Stimulated activated CD4-positive, alpha-beta T cell treated with anti-CD3 and anti-CD28 coated beads, Interleukin-15, amount 100 ng/mL, for 1 hour (primary cell): ENCODE measurements at regions not wholly inside any gene's neighbourhood (a gene's known extent, or its start where the extent isn't known, plus 50 kb on each side); places are given as distances from the start of the nearest gene placed in this dataset.
"Not testable (repeated sequence)": the region's sequence is repeated elsewhere in the genome, so short reads cannot be mapped to it uniquely, and the experiment has no call there.

Experiments
- DNase-seq, 2 donors: peaks; one replicate each; pipeline ENCODE4 v3.0.0-alpha.2; 2020; ENCODE audit warnings: low read depth in 1 of 2, low spot score in 1 of 2

- DNase-seq = no peak
These were observed 116.5 kb downstream of the TTC6 start for GRCh38 chr14:37711831-37712475.

- DNase-seq = not testable (repeated sequence)
These were observed 117.0 kb downstream of the TTC6 start for GRCh38 chr14:37712476-37712860.

DNA sequence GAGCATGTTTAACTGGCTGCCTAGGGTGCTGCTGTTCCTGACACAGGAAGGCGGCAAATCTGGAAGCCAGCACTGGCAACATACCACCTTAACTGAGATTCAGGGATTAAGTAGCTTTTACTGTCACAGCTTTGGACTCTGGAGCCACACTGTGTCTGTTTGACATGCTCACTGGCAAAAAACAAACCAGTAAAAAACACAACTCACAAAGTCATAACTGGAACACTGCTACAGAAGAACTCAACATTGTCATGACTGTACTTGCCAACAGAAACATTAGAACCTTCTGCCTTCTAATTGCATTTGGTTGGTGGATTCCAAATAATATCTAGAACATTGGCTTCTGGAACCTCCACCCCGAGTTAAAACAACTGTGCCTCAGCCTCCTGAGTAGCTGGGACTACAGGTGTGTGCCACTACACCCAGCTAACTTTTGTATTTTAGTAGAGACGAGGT lies 117.6 kb downstream of the TTC6 start:
- DNase-seq = no peak

DNA sequence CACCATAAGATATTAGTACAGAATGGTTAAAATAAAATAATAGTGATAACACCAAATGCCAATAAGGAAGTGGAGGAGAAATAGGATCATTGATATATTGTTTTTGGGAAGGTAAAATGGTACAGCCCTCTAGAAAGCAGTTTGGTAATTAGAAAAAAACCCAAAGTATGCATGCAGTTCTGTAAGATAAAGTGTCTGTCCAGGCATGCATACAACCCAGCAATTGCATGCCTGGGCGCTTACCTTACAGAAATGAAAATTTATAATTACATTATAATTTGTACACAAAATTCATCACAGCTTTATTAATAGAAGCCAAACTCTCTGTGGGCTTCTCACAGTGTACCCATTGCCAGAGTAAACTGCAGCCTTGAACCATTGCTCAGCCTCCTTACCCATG lies 124.7 kb downstream of the TTC6 start:
- DNase-seq = no peak

DNA sequence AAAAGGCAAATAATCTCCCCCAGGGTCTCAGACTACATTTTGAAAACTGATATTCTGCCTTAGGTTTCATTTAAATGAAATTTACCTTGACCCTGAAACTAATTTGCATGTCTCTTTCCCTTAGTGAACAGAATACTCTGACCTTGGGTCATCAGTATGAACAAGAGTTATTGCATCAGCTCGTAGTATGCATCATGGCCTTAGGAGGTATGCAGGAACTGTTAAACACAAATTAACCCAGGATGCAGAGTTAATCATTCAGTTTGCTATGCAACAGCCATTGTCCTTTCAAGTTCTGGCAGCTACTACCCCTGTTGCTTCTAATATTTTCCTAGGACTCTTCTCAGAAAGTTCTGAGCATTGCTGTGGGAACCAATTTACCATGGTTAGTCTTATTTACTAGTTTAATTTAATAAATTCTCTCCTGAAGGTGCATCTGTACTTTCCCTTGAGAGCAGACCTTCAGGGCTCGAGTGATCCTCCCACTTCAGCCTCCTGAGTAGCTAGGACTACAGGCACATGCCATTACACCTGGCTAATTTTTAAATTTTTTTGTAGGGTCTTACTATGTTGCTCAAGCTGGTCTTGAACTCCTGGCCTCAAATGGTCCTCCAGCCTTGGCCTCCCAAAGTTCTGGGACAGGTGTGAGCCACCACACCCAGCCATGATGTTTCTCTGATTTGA lies 126.7 kb downstream of the TTC6 start:
- no peak for DNase-seq

GRCh38 chr14:37723515-37723914 lies 128.1 kb downstream of the TTC6 start:
- no peak for DNase-seq

GRCh38 chr14:37726708-37727107 lies 131.3 kb downstream of the TTC6 start:
- no peak for DNase-seq

GRCh38 chr14:37729218-37729617 lies 133.8 kb downstream of the TTC6 start:
- DNase-seq = no peak

DNA sequence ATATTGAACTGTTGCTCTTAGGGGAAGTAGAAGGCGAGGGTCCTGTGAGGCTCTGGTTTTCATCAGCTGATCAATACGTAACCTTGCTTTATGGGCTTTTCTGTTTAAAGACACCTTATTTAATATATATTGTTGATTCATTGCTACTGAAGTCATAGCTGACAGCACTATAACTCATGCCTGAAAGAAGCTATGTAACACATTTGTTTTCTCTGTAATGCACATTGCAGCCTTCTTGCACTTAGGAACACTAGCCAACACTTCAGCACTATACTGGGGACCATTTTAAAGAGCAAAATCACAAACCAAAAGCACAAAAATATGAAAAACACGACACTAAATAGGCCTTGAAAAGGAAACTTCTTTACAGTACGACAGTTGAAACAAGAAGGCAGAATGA lies 135.7 kb downstream of the TTC6 start:
- no peak for DNase-seq

DNA sequence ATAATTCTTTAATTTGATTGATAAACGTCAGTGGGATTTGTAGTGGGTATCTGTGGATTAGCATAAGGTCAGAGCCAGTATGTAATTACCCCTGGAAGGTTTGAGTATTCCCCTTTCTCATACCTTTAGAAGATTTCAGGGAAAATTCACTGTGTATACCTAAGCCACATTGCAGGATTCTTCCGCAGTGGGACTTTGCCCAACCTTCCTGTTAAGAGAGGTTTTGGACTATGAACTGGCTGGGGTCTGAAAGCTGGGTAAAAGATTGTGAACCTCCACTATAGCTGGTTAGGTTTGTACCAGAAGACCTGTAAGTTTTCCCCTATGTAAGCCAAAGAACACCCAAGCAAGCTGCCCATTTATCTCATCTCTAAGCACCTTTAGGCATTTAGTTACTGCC lies 150.2 kb downstream of the TTC6 start:
- no peak for DNase-seq

- DNase-seq = no peak
These were observed 150.9 kb downstream of the TTC6 start for GRCh38 chr14:37746140-37746832.

DNA sequence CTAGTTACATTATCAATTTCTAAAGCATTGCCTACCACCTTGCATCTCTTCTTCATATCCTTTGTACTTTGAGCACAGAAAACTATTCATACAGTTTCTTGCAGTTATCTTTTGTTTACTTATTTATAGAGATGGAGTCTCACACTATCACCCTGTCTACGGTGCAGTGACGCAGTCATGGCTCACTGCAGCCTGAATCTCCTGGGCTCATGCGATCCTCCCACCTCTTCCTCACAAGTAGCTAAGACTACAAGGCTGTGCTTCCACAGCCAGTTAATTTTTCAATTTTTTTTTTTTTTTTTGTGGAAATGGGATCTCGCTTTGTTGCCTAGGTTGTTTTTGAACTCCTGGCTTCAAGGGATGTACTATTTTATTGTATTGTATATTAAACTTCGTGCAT lies 158.0 kb downstream of the TTC6 start:
- no peak for DNase-seq

- DNase-seq = not testable (repeated sequence)
These were observed 164.8 kb downstream of the TTC6 start for GRCh38 chr14:37760275-37760674.

GRCh38 chr14:37763266-37763665 lies 167.8 kb downstream of the TTC6 start:
- no peak for DNase-seq

DNA sequence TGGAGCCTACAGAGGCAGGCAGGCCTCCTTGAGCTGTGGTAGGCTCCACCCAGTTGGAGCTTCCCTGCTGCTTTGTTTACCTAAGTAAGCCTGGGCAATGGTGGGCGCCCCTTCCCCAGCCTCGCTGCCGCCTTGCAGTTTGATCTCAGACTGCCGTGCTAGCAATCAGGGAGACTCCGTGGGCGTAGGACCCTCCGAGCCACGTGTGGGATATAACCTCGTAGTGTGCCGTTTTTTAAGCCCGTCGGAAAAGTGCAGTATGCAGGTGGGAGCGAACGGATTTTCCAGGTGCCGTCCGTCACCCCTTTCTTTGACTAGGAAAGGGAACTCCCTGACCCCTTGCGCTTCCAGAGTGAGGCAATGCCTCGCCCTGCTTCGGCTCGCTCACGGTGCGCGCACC lies 176.9 kb downstream of the TTC6 start:
- DNase-seq = not testable (repeated sequence)

GRCh38 chr14:37776791-37777499 lies 181.5 kb downstream of the TTC6 start:
- DNase-seq = no peak

DNA sequence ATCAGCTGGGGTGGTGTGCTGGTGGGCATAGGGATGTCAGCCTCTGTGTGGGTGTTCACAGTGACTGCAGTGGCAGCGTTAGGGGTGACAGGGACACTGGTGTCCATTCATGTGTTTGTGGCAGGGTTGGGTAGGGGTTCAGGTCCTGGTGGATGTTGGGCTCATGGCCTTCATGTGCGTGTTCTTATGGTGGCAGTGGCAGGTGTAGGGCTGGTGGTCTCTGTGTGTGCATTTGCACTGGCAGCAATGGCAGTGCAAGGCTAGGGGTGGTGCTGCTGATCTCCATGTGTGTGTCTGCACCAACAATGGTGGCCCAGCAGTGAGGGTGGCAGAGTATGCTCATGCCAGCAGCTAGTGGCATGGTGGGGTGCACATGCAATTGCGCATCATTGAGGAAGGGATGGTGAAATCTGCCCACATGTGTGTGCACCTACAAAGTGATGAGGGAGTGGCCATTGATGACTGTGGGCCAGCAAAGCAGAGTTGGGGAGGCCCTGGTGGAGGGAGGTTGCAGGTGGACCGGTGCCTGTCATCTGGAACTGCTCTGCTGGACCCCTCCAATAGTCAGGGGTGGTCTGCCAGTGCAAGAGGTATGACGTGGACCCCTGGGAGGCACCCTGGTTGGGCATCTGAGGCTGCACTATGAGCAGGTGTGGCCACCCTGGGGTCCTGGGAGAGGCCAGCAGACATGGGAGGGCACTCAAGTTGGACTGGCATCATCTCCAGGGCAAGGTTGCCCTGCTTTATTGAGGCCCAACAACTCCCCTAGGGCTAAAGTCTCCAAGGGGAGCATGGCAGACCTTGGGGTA lies 182.9 kb downstream of the TTC6 start:
- DNase-seq = no peak

GRCh38 chr14:37779480-37779879 lies 184.1 kb downstream of the TTC6 start:
- no peak for DNase-seq

GRCh38 chr14:37780731-37781130 lies 185.3 kb downstream of the TTC6 start:
- not testable (repeated sequence) for DNase-seq

GRCh38 chr14:37784203-37784826 lies 188.9 kb downstream of the TTC6 start:
- not testable (repeated sequence) for DNase-seq
